Endodermal cell (in vitro differentiated cells): ENCODE measurements at regions not wholly inside any gene's neighbourhood (a gene's known extent, or its start where the extent isn't known, plus 50 kb on each side); places are given as distances from the start of the nearest gene placed in this dataset.

Experiments
- DNase-seq: peaks from one replicate; pipeline ENCODE4 v3.0.0-alpha.2; 2017
- H3K27ac ChIP-seq: 2 replicates; pipeline ENCODE4 v1.5.1; 2013; ENCODE audit warnings: mild to moderate bottlenecking, low read depth, low read length, moderate library complexity
- H3K27me3 ChIP-seq: 2 replicates; pipeline ENCODE4 v1.6.1; 2013; ENCODE audit warnings: mild to moderate bottlenecking, low read length, moderate library complexity; ENCODE audit not compliant: insufficient read depth, control insufficient read depth, poor library complexity, severe bottlenecking
- H3K36me3 ChIP-seq: 2 replicates; pipeline ENCODE4 v1.7.0; 2013; ENCODE audit warnings: mild to moderate bottlenecking, low read length, moderate library complexity; ENCODE audit not compliant: control insufficient read depth, insufficient read depth
- H3K4me1 ChIP-seq: one replicate; pipeline ENCODE4 v1.7.0; 2013; ENCODE audit warnings: low read length; ENCODE audit not compliant: control insufficient read depth, insufficient read depth
- H3K4me3 ChIP-seq: 2 replicates; pipeline ENCODE4 v1.5.1; 2013; ENCODE audit warnings: mild to moderate bottlenecking, low read length, moderate library complexity
- H3K9ac ChIP-seq: 2 replicates; pipeline ENCODE4 v1.6.1; 2013; ENCODE audit warnings: mild to moderate bottlenecking, low read length, moderate library complexity; ENCODE audit not compliant: poor library complexity, severe bottlenecking; ENCODE audit errors: extremely low read depth
- H3K9me3 ChIP-seq: 2 replicates; pipeline ENCODE4 v1.6.1; 2013; ENCODE audit warnings: mild to moderate bottlenecking, low read length, moderate library complexity; ENCODE audit not compliant: control insufficient read depth
- H3K27ac Mint-ChIP-seq: 2 replicates; pipeline ENCODE4 v1.8.0; 2020; ENCODE audit warnings: mixed read lengths
- H3K27me3 Mint-ChIP-seq: 2 replicates; pipeline ENCODE4 v1.8.0; 2021; ENCODE audit warnings: mild to moderate bottlenecking, mixed read lengths; ENCODE audit not compliant: insufficient read depth
- H3K36me3 Mint-ChIP-seq: 2 replicates; pipeline ENCODE4 v1.8.0; 2020; ENCODE audit warnings: low read depth, mixed read lengths
- H3K4me1 Mint-ChIP-seq: 2 replicates; pipeline ENCODE4 v1.8.0; 2020; ENCODE audit warnings: mixed read lengths
- H3K4me3 Mint-ChIP-seq: 2 replicates; pipeline ENCODE4 v1.8.0; 2020; ENCODE audit warnings: mild to moderate bottlenecking, moderate library complexity, mixed read lengths
- H3K9me3 Mint-ChIP-seq: 2 replicates; pipeline ENCODE4 v1.8.0; 2020; ENCODE audit warnings: mild to moderate bottlenecking, mixed read lengths
- CTCF ChIP-seq: fragments of 200-600 bp; sonication (generic); conservative IDR thresholded peaks from 2 replicates; pipeline ENCODE4 v1.5.0; 2021; ENCODE audit warnings: antibody characterized with exemption, mild to moderate bottlenecking
- WGBS, 2 experiments: methylation state at CpG; one replicate each; pipeline versions ENCODE4 v1.1.5 to v1.1.7; 2013; ENCODE audit warnings: missing lambda C conversion rate in 2 of 2, mixed read lengths in 1 of 2; ENCODE audit not compliant: insufficient coverage in 1 of 2, insufficient read length in 1 of 2; 5-methylcytosine and 5-hydroxymethylcytosine counted together

DNA sequence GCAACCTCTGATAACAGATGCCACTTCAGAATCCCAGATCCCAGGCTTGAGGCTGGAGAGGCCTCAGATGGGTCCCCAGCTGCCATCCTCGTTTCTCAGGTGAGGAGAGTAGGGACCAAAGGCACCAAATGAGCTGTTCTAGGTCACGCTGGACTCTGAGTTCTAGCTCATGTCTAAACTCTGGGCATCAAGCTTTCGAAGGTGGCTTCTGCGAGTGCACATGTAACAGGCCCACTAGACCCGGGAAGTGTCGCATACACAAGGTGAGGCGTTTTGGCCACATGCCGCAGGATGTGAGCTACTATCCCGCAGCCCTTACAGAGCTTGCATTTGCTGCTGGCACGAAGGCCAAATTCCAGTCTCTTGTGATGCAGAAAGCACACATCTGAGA is 355.1 kb upstream of the SHH start:
- Mint-ChIP-seq H3K4me3 (no peak overlapping the region), H3K9me3 (no peaks in the 10 kb centered on the region), H3K27ac (no peak overlapping the region), H3K4me1 (no peaks in the 10 kb centered on the region), H3K27me3 (peaks cover 3% of the 10 kb centered on the region), H3K36me3 (no peaks in the 10 kb centered on the region)
- no peak for TF ChIP-seq CTCF
- WGBS, 2 experiments, result 87 to 89% methylated on average over 8 to 10 of the region's 10 CpGs
- no peak overlapping the region for H3K4me3 ChIP-seq
- peak; percentile 48 for DNase-seq
- no peak overlapping the region for H3K27ac ChIP-seq
- H3K4me1 ChIP-seq, result no peaks in the 10 kb centered on the region
- H3K36me3 ChIP-seq, result no peaks in the 10 kb centered on the region
- no peak overlapping the region for H3K9ac ChIP-seq
- no peaks in the 10 kb centered on the region for H3K27me3 ChIP-seq
- H3K9me3 ChIP-seq, result no peaks in the 10 kb centered on the region

- Histone ChIP-seq H3K4me3 (no peak overlapping the region), H3K9ac (no peak overlapping the region), H3K9me3 (no peaks in the 10 kb centered on the region), H3K4me1 (no peaks in the 10 kb centered on the region), H3K27ac (no peak overlapping the region), H3K36me3 (no peaks in the 10 kb centered on the region), H3K27me3 (no peaks in the 10 kb centered on the region)
- Mint-ChIP-seq H3K4me1 (no peaks in the 10 kb centered on the region), H3K27ac (no peak overlapping the region), H3K27me3 (peaks cover 3% of the 10 kb centered on the region), H3K4me3 (no peak overlapping the region), H3K36me3 (no peaks in the 10 kb centered on the region), H3K9me3 (no peaks in the 10 kb centered on the region)
- 90 to 91% methylated on average over 6 to 12 of the region's 12 CpGs for WGBS, 2 experiments
- DNase-seq, result peak; percentile 26
- no peak for TF ChIP-seq CTCF
Observed at GRCh38 chr7:156166692-156167416, 354.6 kb upstream of the SHH start.

DNA sequence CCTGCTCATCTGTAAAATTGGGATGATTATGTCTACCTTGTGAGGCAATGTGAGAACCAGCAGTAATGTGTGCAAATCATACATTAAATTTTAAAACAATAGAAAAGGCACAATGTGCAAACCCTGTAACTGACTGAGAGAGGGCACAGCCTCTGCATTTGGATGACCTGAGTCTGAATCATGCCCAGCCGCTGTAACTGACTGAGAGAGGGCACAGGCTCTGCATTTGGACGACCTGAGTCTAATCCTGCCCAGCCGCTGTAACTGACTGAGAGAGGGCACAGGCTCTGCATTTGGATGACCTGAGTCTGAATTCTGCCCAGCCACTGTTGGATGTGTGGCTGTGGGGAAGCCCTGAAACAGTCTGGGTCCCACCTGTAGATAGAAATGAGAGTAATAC is 351.5 kb upstream of the SHH start:
- no peak overlapping the region for H3K27ac ChIP-seq
- Mint-ChIP-seq H3K27ac (no peak overlapping the region), H3K4me1 (peaks cover 1% of the 10 kb centered on the region), H3K27me3 (peaks cover 3% of the 10 kb centered on the region), H3K9me3 (peaks cover 3% of the 10 kb centered on the region), H3K4me3 (no peak overlapping the region), H3K36me3 (no peaks in the 10 kb centered on the region)
- H3K4me3 ChIP-seq, result no peak overlapping the region
- H3K9me3 ChIP-seq, result no peaks in the 10 kb centered on the region
- no peak overlapping the region for H3K9ac ChIP-seq
- TF ChIP-seq CTCF, result no peak
- 84 to 91% methylated on average over 3 of the region's 3 CpGs for WGBS, 2 experiments
- no peaks in the 10 kb centered on the region for H3K36me3 ChIP-seq
- H3K27me3 ChIP-seq, result no peaks in the 10 kb centered on the region
- peak; percentile 25 for DNase-seq
- no peaks in the 10 kb centered on the region for H3K4me1 ChIP-seq
